Left lung (tissue), 4 donors: ENCODE measurements at regions not wholly inside any gene's neighbourhood (a gene's known extent, or its start where the extent isn't known, plus 50 kb on each side); places are given as distances from the start of the nearest gene placed in this dataset.

Experiments used
- ATAC-seq: fragments of 200-7000 bp; cut with Tn5 transposase; one replicate; pipeline ENCODE4 v1.9.1; 2020; ENCODE audit warnings: moderate library complexity
- DNase-seq, 4 donors: peaks; one replicate each; pipeline ENCODE4 v3.0.0-alpha.2; 2013 to 2020
- H3K27ac ChIP-seq, 2 donors: fragments of 200-600 bp; sonication (generic) in 1 of 2; one replicate each; pipeline versions ENCODE4 v1.5.0 to v1.8.0; 2020 to 2021
- H3K27me3 ChIP-seq, 2 donors: fragments of 200-600 bp; sonication (generic) in 1 of 2; one replicate each; pipeline versions ENCODE4 v1.5.0 to v1.8.0; 2020 to 2021
- H3K36me3 ChIP-seq, 2 donors: fragments of 200-600 bp; sonication (generic) in 1 of 2; one replicate each; pipeline versions ENCODE4 v1.5.0 to v1.8.0; 2020 to 2021
- H3K4me1 ChIP-seq, 2 donors: fragments of 200-600 bp; one replicate each; pipeline ENCODE4 v1.8.0; 2021
- H3K4me3 ChIP-seq, 2 donors: fragments of 200-600 bp; sonication (generic) in 1 of 2; one replicate each; pipeline versions ENCODE4 v1.5.0 to v1.8.0; 2020 to 2021; ENCODE audit warnings: mild to moderate bottlenecking in 1 of 2
- H3K9me3 ChIP-seq, 2 donors: fragments of 200-600 bp; sonication (generic) in 1 of 2; one replicate each; pipeline versions ENCODE4 v1.5.0 to v1.8.0; 2020 to 2021
- CTCF ChIP-seq, 2 donors: fragments of 200-600 bp; sonication (generic) in 1 of 2; IDR thresholded peaks; one replicate each; pipeline versions ENCODE4 v1.5.0 to v1.8.0; 2021; ENCODE audit warnings: antibody characterized with exemption in 2 of 2
- intact Hi-C, 2 donors: fragments of 100-400 bp; cut with DNase I; formaldehyde crosslinking; loops; one replicate each; pipeline versions ENCODE4 v1.11.2 to v1.14.2; 2022
- donor health status: DM: no; HTN: yes; CAD: no.
- donor health status: DM: no; HTN: no; CAD: no.

- TF ChIP-seq CTCF (IDR thresholded peaks at IDR 0.05): no peak
- Histone ChIP-seq H3K9me3 (peaks cover 0 to 4% of the 10 kb centered on the region in 2 donors), H3K27me3 (no peaks in the 10 kb centered on the region), H3K4me1 (no peaks in the 10 kb centered on the region), H3K27ac (no peak overlapping the region), H3K36me3 (no peaks in the 10 kb centered on the region), H3K4me3 (no peak overlapping the region)
- ATAC-seq: no peak
- intact Hi-C loops: no loop called here
- no peak for DNase-seq
Observed at GRCh38 chr18:41323044-41323443, 632.0 kb upstream of the PIK3C3 start.

- ATAC-seq (no peak), DNase-seq (no peak)
- peaks cover 0 to 12% of the 10 kb centered on the region in 2 donors for H3K9me3 ChIP-seq
- no peak for TF ChIP-seq CTCF (IDR thresholded peaks at IDR 0.05)
- H3K4me3 ChIP-seq: no peak overlapping the region
- no peaks in the 10 kb centered on the region for H3K27me3 ChIP-seq
- no peaks in the 10 kb centered on the region for H3K36me3 ChIP-seq
- no peaks in the 10 kb centered on the region for H3K4me1 ChIP-seq
- H3K27ac ChIP-seq: no peak overlapping the region
- intact Hi-C loops: no loop called here
Observed at GRCh38 chr18:41320100-41320499, 634.9 kb upstream of the PIK3C3 start.

- no peak overlapping the region for H3K27ac ChIP-seq
- no peak overlapping the region for H3K4me3 ChIP-seq
- H3K27me3 ChIP-seq: no peaks in the 10 kb centered on the region
- H3K4me1 ChIP-seq: no peaks in the 10 kb centered on the region
- peaks cover 0 to 24% of the 10 kb centered on the region in 2 donors for H3K9me3 ChIP-seq
- H3K36me3 ChIP-seq: no peaks in the 10 kb centered on the region
- DNase-seq: no peak
- no peak for ATAC-seq
- no peak for TF ChIP-seq CTCF (IDR thresholded peaks at IDR 0.05)
- intact Hi-C loops: no loop called here
Observed at GRCh38 chr18:41315134-41315533, 639.9 kb upstream of the PIK3C3 start.

- ATAC-seq: no peak
- Histone ChIP-seq H3K4me3 (no peak overlapping the region), H3K27ac (no peak overlapping the region), H3K4me1 (no peaks in the 10 kb centered on the region), H3K9me3 (peaks cover 0 to 23% of the 10 kb centered on the region in 2 donors), H3K36me3 (no peaks in the 10 kb centered on the region), H3K27me3 (no peaks in the 10 kb centered on the region)
- no peak for TF ChIP-seq CTCF (IDR thresholded peaks at IDR 0.05)
- intact Hi-C loops: no loop called here
- no peak for DNase-seq
Observed at GRCh38 chr18:41311571-41312547, 643.2 kb upstream of the PIK3C3 start.

- Histone ChIP-seq H3K27me3 (no peaks in the 10 kb centered on the region), H3K4me3 (no peak overlapping the region), H3K9me3 (peaks cover 0 to 11% of the 10 kb centered on the region in 2 donors), H3K4me1 (no peaks in the 10 kb centered on the region), H3K27ac (no peak overlapping the region), H3K36me3 (no peaks in the 10 kb centered on the region)
- intact Hi-C loops: no loop called here
- TF ChIP-seq CTCF (IDR thresholded peaks at IDR 0.05): no peak
- ATAC-seq (no peak), DNase-seq (no peak)
Observed at GRCh38 chr18:41297740-41298139, 657.3 kb upstream of the PIK3C3 start.
